IMR-90 (cell line): ENCODE measurements at regions not wholly inside any gene's neighbourhood (a gene's known extent, or its start where the extent isn't known, plus 50 kb on each side); places are given as distances from the start of the nearest gene placed in this dataset.

ENCODE experiments used
- BHLHE40 ChIP-seq: fragments of 150-350 bp; IDR thresholded peaks from 2 replicates; pipeline ENCODE4 v1.6.1; 2016; ENCODE audit warnings: mild to moderate bottlenecking, low read depth, low read length
- FOS ChIP-seq: fragments of 150-350 bp; IDR thresholded peaks from 2 replicates; pipeline ENCODE4 v1.6.1; 2016; ENCODE audit warnings: low read depth, low read length
- MAFK ChIP-seq: IDR thresholded peaks from 2 replicates; pipeline ENCODE4 v1.6.1; 2012; ENCODE audit warnings: low read depth, low read length, improper control_type of control experiment
- POLR2A ChIP-seq: IDR thresholded peaks from 2 replicates; pipeline ENCODE4 v1.6.1; 2012; ENCODE audit warnings: mild to moderate bottlenecking, low read depth, low read length
- RFX5 ChIP-seq: IDR thresholded peaks from 2 replicates; pipeline ENCODE4 v1.8.0; 2012; ENCODE audit warnings: low read depth, mild to moderate bottlenecking, low read length, moderate library complexity
- SMC3 ChIP-seq: fragments of 150-350 bp; IDR thresholded peaks from 2 replicates; pipeline ENCODE4 v1.6.1; 2016; ENCODE audit warnings: low read depth, mild to moderate bottlenecking, antibody characterized with exemption, low read length, moderate library complexity
- TF ChIP-seq, protein P1 (sequence below): conservative IDR thresholded peaks from 2 replicates; pipeline ENCODE4 v1.5.1; 2012; ENCODE audit warnings: mild to moderate bottlenecking, low read depth, low read length, improper control_type of control experiment
- TF ChIP-seq, protein P2 (sequence below): fragments of 150-350 bp; IDR thresholded peaks from 2 replicates; pipeline ENCODE4 v1.6.1; 2016; ENCODE audit warnings: low read depth, mild to moderate bottlenecking, low read length, moderate library complexity, borderline replicate concordance

DNA sequence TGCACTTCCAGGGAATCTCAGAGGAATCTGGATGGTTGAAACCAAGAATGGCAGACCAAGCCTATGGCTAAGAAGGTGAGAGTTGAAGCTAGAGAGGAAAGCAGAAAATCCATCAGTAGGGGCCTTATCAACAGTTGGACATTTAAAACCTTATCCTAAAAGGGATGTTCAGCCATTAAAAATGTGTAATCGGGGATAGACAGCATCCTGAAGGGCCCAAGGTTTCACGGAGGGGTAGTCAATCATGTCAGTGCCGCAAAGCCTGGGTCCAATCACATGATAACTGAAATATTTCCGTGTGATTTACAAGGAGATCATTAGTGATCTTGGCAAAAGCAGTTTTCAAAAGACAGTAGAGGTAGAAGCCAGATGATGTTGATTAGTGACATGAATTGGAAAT lies 61.9 kb upstream of the ELOVL6 start:
- no peak for TF ChIP-seq FOS
- TF ChIP-seq, protein P1, sequence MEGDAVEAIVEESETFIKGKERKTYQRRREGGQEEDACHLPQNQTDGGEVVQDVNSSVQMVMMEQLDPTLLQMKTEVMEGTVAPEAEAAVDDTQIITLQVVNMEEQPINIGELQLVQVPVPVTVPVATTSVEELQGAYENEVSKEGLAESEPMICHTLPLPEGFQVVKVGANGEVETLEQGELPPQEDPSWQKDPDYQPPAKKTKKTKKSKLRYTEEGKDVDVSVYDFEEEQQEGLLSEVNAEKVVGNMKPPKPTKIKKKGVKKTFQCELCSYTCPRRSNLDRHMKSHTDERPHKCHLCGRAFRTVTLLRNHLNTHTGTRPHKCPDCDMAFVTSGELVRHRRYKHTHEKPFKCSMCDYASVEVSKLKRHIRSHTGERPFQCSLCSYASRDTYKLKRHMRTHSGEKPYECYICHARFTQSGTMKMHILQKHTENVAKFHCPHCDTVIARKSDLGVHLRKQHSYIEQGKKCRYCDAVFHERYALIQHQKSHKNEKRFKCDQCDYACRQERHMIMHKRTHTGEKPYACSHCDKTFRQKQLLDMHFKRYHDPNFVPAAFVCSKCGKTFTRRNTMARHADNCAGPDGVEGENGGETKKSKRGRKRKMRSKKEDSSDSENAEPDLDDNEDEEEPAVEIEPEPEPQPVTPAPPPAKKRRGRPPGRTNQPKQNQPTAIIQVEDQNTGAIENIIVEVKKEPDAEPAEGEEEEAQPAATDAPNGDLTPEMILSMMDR = no peak
- TF ChIP-seq MAFK = no peak
- TF ChIP-seq POLR2A = no peak
- TF ChIP-seq BHLHE40 = no peak
- TF ChIP-seq RFX5 = no peak
- TF ChIP-seq, protein P2, sequence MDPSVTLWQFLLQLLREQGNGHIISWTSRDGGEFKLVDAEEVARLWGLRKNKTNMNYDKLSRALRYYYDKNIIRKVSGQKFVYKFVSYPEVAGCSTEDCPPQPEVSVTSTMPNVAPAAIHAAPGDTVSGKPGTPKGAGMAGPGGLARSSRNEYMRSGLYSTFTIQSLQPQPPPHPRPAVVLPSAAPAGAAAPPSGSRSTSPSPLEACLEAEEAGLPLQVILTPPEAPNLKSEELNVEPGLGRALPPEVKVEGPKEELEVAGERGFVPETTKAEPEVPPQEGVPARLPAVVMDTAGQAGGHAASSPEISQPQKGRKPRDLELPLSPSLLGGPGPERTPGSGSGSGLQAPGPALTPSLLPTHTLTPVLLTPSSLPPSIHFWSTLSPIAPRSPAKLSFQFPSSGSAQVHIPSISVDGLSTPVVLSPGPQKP = no peak
- no peak for TF ChIP-seq SMC3
